Inflammatory macrophage treated with lipopolysaccharide for 4 hours (primary cell): ENCODE measurements at regions not wholly inside any gene's neighbourhood (a gene's known extent, or its start where the extent isn't known, plus 50 kb on each side); places are given as distances from the start of the nearest gene placed in this dataset.
A peak's percentile ranks its signal among the peaks of the same experiment; 100 is the strongest.

Experiments
- DNase-seq: peaks from one replicate; pipeline ENCODE4 v3.0.0-alpha.2; 2020

DNA sequence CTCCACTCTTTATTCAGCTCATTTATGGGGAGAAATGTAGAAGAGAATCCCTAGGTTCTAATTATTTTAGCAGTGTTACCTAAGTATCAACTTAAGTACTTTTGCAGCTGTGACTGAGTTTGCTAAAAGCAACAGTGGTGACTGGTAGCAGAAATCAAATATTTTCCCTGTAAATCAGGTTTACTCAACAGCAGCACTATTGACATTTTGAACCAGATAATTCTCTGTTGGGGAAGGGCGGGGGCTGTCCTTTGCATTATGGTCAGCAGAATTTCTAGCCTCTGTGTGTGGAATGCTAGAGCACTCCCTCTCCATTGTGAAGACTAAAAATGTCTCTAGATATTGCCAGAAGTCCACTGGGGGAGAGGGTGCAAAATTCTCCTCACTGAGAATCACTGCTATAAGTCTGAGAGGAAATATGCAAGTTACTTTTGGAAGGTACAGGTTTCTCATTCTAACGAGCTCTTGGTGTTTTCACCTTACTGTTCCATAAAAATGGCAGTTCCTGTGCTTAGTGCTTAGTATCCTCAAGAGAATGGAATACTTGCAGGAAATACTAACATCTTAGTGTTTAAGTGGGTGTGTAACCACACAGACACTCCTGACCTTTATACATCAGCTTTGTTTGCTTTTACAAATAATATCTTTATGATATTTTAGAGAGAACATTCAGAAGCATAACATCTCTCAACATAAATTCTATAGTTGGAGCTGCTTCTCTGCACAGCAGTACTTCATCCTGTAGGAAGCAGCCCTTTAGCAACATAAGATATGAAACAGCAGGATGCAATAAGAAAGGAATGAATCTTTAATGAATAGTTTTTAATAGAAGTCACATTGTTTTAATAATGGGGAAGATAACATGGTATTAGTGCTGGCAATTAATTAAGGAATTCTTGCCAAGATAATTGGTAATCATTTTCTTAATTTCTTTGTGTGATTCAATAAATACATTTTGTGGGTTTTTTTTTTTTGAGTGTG lies 246.5 kb upstream of the GOLIM4 start:
- no peak for DNase-seq

DNA sequence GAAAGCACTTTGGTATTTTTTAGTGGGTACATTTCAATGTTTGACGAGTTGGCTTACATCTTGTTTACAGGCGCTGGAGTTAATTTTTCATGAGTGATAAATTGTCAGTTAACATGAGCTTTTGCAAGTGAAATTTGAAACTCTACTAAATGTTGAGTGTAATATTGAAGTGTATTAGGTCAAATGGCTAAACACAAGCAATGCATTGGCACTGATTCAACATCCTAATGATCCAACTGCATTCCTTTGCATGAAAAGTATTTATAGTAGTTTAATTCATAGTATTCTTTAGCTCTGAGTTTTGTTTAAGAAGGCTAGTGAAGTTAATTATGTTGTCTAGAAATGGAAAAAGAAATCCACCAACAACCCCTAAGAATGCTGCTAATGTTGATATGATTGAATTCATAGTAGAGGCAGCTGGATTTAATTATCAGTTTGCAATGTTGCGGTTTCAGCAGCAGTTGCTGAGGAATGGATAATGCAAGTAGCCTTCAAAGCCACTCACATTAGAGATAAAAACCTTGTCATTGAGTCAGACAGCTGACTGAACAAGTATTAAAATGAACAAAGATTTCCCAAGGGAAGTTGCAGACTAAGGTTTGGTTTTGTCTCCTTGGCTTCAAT lies 245.6 kb upstream of the GOLIM4 start:
- DNase-seq: no peak

DNA sequence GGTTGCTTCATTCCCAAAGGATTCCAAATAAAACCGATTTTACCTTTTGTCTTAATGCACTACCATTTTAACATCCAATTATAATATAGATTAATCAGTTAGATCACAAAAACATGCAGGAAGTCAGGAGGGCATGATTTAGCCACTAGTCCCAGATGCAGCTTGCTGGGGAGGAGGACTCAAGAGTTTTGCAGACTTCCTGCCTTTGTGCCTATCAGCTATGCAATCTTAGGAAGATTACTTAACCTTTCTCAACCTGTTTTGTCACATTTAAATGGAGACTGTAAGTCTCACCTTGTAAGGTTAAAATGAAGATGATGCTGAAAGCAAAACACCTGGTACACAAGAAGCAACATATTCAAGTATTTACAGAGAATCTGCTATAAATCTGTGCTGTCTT lies 242.4 kb upstream of the GOLIM4 start:
- DNase-seq: no peak

DNA sequence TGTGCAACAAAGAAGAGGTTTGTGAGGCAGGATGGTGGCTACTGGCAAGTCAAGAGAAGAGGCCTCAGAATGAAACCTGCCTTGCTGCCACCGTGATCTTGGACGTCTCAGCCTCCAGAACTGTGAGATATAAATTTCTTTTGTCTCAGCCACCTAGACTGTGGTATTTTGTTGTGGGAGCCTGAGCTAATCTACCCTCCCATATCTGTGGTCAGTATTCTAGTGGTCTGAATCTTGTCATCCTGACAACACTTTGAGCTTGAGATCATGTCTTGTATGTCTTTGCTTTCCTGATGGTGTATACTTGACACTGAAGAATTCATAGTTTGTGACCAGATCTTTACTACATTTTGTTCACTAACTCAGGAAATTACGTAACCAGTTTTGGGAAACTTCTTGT lies 240.6 kb upstream of the GOLIM4 start:
- DNase-seq: no peak

DNA sequence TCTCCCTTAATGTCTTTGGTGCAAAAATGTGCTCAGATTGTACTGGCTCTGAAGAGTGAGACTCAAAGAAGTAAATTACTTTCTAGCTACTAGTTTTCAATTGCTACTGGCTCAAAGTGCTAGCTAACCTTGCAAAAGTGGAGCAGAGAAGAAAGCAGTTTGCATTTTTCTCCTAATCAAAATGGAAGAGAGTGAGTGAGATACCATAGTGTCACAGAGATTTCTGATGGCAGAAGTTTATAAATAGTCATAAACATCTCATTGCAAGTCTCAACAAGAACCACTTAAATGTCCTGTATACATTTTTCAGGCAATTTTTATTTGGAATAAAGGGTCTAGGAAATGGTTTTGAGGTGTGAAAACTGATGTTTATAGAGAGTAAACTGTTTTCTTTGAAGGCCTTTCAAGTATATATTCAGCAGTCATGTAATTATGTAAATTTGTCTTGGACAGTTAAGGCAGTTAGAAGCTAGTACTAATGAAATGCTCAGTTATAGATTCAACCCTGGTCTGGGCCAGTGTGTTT lies 237.7 kb upstream of the GOLIM4 start:
- DNase-seq: no peak

DNA sequence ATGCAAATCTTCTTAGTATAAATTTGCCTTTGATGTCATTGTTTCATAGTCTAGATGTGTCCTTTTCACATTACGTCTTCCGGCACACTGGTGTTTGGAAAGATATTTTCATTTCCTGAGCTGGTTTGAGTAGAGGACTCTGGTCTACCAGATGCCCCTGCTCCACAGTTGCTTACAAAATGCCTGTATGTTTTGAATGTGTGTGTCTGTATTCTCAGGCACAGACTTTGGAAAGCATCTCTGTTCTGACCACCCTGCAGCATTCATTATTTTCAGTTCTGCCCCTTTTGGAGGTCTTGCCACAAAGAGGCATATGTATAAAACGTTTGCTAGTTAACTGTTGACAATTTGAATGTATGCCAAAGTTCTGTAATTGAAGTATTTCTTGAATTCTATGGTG lies 236.0 kb upstream of the GOLIM4 start:
- no peak for DNase-seq

DNA sequence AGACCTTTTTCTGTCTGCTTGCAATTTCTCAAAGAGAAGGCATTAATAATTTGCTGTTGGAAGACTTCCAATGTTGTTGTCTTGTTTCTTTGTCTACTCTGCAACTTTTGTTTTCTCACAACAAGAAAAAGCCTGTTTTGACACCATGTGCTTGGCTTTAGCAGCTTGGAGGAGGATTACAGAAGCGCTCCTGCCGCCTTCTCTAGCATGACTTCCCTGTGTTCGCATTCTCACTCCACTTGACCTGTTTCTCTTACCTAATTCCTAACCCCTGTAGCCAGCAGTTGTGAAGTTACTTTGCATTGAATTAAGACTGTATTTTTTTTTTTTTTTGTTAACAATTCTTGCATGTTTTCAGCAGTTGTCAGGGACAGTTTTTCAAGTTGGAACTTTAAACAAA lies 235.3 kb upstream of the GOLIM4 start:
- DNase-seq: no peak

DNA sequence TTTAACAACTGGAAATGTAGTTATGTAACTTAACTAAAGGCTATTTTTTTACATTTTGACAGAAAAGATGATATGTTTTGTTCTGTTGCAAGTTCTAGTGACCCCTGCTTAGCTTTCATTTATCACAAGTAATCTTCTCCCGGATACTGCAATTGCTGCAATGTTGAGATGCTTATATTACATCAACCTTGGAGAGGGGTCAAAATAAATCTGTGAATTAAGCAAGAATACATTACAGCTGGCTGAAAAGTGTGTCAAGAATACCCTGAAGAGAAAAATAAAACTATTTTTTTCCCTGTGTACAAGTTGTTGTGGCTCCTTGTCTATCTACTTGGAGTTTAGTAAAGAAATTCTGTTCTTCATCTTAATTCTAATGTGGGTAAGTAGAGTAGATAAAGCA lies 232.1 kb upstream of the GOLIM4 start:
- DNase-seq: no peak

DNA sequence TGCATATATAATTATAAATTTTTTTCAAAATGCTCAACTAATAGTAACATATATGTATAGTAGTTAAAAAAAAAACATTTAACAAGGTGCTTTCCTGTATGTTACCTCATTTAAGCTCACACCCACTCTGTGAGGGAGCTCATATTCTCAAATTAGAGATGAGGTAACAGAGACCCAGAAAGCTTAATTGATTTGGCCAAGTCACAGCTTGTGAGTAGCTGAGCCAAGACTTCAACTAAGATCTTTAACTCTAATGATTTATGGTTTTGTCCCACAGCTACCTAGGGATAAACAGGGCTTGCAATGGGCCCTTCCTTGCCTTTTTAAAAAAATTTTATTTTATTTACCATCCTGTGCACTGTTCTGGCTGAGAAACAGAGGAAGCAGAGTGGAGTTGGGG lies 230.0 kb upstream of the GOLIM4 start:
- no peak for DNase-seq

DNA sequence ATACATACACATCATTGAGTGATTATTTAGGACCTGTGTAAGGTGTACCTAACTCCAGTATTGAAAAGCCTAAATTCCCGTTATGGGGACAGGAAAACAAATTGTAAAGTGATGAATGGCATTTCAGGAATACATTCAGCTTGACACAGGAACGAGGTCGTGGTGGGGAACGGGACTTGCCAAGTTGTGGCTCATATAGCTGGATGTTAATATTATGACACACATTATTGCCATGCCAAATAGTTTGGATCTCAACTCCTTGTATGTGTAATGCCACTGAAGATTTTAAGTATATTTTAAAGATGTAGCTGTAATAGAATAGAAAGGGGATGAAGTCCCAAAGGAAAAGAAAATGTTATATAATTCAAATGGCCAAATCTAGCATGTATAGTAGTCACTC lies 227.2 kb upstream of the GOLIM4 start:
- DNase-seq: no peak

DNA sequence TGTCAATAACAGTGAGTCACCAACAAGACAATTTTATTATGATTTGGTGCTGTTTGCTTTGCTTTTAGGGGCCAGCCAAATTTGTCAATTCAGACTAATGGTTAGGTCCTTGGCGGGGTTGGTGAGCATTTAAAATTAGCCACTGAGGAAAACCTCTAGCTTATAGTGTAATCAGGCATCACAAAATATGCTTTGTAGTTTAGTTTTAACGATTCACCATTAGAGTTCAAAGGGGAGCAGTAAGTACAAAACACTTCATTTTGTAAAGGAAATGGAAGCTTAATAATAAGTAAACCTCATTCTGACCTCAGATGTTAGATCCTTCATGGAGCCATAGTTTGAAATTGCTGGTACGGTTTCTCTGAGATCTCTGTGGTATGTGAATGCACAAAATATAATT lies 218.4 kb upstream of the GOLIM4 start:
- no peak for DNase-seq

DNA sequence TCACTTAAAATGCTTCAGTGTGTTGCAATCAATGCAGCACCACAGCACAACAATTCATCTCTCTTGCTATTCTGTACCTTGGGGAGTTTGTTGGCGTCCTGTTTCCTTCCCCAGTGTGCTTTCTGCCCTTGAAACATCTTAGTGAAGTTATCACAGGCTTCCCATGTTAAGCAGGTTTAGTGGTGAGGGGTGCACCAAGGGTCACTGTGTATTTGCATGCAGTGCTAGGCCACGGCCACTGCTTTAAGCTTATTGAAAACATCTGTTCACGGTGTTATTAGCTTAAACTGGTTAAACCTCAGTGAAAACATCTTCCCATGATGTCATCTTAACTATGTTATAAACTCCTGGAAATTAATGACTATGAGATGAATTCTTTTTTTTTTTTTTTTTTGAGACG lies 217.3 kb upstream of the GOLIM4 start:
- no peak for DNase-seq

DNA sequence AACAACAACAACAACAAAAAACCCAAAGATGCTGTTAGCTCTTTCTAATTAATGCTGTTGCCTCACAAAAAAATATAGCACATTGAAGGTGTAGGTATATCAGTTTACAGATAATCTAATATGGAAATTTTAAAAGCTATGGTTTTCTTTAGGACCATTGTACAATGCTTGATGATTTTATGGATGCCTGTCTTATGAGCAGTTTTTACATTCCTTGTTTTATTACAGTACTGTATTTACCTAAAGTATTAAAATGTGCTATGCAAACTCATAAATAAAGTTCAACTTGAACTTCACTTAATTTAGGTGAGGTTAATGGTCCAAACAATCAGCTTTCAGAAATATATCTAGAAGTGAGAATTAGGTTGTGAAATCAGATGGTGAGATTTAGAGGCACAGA lies 212.2 kb upstream of the GOLIM4 start:
- no peak for DNase-seq

DNA sequence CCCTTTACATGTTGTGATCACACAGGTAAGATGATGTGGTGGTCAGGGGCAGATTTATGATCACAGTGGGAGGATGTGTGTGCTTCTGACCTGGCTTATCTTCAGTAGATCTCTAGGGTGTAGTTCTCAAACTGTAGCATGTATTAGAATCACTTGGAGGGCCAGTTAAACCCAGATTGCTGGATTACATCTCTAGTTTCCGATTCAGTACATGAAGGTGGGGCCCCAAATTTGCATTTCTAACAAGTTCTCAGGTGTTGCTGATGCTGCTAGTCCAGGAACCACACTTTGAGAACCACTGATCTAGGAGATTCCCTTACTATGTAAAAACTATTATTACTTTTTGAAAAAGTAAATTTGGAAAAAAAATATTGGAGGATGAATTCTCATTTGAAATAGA lies 199.3 kb upstream of the GOLIM4 start:
- no peak for DNase-seq

DNA sequence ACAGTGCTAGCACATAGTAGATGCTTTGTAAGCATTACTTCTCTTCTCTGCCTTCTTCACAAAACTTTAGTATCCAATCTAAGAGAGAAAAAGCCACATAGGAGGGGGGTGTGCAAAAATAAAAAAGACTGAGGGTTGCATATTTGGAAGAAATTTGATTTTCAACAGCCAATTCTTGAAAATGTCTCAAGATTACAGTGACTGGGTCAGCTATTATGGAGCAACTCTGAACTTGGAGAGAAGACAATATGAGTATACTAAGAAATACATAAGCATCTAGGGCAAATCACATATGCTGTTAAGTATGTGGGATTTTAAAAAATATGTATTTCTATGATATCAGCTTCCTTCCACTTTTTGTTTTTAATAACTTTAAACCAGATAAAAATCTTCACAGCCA lies 196.6 kb upstream of the GOLIM4 start:
- no peak for DNase-seq

DNA sequence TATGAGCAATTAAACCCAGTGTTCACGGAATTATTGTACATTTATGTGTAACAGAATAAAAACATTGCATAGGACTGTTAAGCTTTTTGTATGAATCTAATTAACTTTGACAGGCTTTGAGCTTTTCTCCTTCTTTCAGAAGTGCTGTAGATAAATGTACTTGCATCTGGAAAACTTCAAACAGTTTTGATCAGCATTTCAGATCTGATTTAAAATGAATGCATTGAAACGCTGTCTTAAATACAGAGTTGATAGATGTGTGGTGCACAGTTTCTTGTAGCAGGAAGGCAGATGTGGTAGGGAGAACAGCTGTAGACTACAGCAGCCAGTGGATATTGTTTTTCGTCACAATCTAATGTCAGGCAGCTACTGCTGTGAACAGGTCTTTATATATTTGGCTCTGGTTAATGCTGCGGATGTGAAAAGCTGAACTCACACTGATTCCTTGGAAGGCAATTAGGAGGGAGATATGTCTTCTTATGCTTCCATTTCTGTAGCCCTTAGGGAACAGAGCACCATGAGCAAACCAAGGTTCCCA lies 193.8 kb upstream of the GOLIM4 start:
- no peak for DNase-seq

DNA sequence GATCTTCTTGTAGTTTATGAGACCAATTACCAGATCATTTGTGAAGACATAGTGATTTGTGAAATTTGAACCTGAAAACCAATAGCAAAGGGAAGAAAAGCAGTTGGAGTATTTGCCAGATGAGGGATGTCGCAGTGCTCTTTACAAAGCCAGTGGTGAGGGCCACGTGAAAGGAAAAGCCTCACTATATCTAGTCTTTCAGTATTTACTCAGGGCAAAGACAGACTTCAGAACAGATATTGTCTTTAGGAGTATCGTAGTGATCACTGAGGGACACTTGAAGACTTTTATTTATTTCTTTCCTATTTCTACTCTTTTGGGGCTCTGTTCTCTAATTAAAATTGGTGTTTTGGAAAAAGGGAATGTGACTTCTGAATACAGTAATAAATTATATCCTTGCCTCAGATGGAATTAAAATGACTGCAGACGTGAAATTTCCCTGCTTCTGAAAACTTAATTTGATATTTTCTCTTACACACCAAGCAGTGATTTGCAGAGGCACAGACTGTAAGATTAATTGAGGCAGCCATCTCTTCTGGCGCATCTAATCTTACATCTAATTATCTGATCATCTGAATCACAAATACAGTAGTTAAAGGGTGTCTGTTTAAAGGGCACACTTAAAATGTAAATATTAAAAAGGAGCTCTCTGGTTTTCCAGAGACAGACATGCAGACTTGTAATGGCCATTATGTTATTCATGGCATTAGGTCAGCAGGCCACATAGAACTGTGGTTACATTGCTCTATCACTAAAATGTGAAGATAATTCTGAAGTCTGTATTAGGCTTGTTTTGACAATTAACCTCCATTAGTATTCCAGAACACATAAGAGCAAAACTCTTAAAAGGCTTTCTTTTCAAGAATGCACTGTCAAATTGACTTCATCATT lies 193.0 kb upstream of the GOLIM4 start:
- DNase-seq: no peak

DNA sequence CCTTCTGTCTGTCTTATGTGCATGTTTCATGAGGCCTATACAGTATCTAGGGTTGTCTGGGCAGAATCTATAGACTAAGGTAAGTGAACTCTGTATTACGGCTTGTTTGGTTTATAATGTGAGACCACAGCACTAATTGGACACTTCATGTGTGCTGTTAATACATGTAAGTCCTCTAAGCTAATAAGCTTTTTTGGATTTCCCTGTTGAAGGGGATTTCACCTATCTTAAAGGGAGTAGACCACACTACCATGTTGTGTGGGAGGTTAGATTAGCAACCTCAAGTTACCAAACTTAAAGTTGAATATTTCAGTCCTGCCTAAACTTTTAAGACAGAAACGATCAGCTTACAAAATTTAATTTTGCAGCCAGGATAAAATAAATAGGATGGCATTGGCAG lies 189.8 kb upstream of the GOLIM4 start:
- no peak for DNase-seq

DNA sequence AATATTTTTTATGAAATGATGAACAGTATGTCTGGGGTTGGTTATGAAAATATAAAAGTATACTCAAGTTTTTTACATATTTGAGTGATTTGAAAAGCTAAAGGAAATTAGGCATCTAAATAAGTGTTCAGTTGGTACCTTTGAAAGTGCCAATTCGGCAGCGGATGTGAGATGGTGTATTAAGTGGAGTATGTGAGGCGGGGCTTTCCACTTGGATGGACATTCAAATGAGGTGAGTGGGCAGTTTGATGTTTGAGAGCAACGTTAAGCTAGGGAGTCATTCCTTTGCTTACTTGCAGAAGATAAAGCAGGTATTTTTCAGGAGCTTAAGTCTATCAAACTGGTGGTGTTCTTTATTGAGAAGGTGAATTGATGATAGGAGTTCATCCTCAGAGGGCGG lies 189.0 kb upstream of the GOLIM4 start:
- no peak for DNase-seq

DNA sequence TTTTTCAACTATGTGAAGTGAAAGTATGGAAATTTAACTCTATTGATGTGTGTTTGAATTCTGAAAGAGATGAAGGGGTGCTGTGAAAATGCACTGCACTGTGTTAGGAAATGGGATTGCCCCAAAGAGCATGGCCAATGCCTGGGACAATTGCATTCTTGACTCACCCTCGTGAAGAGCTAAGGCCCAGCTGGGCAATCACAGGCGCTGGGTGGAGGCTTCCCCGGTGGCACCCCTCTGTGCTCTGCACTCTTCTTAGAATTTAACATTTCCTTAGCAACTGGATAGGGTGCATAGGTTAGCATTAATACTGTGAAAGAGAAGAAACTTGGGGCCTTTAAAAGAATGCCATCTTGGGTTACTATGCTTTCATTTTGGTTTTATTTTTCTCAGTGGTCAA lies 179.9 kb upstream of the GOLIM4 start:
- DNase-seq: no peak

DNA sequence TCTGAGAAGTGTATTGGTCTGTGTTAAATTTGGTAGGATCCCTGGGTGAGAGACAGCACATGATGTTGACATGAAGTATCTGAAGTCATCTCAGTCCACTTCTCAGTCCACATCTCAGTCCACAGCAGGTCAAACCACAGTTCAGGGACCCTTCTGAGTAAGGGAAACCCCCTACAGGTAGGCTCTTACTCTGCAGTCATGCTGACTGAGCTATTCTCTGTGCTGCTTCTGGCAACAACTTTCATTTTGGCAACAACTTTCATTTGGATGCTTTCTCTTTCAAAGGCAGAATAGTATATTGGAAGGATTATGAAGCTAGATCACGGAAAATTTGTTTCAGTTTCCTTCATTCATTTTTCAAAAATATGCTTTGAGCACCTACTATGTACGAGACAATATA lies 178.2 kb upstream of the GOLIM4 start:
- DNase-seq: peak; percentile 25

DNA sequence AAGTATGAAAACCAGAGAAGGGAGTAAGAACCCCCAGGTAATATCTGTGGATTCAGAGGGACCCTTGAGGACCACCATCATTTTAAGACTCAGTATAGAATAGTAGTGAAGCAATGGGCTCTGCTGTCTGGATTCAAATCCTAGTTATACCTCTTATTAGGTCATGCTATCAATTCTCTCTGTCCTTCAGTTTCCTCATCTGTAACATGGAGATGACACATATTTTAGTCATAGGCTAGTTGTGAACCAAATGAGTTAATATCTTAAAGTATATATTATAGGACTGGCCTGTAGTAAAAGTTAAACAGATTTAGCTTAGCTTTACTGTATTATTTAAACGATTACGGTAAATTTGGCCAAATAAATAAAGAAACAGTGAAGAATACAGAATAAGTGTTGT lies 177.3 kb upstream of the GOLIM4 start:
- peak; percentile 67 for DNase-seq
